Keratinocyte (primary cell): ENCODE measurements at regions not wholly inside any gene's neighbourhood (a gene's known extent, or its start where the extent isn't known, plus 50 kb on each side); places are given as distances from the start of the nearest gene placed in this dataset.

Experiments
- DNase-seq: peaks from one replicate; pipeline ENCODE4 v3.0.0-alpha.2; 2011; ENCODE audit warnings: low read depth, missing footprints, low spot score
- FAIRE-seq: peaks from 2 replicates; lab custom pipeline; 2011; peaks lifted over from hg19 to GRCh38; lab: Jason Lieb, UNC
- H2AFZ ChIP-seq: 2 replicates; pipeline ENCODE4 v1.6.0; 2012; ENCODE audit warnings: low read length, control low read depth, inconsistent platforms; ENCODE audit not compliant: control insufficient read depth
- H3K27ac ChIP-seq: 2 replicates; pipeline ENCODE4 v1.5.1; 2011; ENCODE audit warnings: low read length; ENCODE audit not compliant: control insufficient read depth, insufficient read depth
- H3K27me3 ChIP-seq: 3 replicates; pipeline ENCODE4 v1.6.0; 2011; ENCODE audit warnings: low read length; ENCODE audit not compliant: control insufficient read depth, insufficient read depth; ENCODE audit errors: extremely low read depth
- H3K36me3 ChIP-seq, 2 experiments: 2 replicates in 1 of 2; 3 replicates in 1 of 2; pipeline ENCODE4 v1.5.1; 2011; ENCODE audit warnings: low read length in 2 of 2, mild to moderate bottlenecking in 1 of 2; ENCODE audit not compliant: control insufficient read depth in 2 of 2, insufficient read depth in 2 of 2; ENCODE audit errors: extremely low read depth in 1 of 2
- H3K4me1 ChIP-seq: 3 replicates; pipeline ENCODE4 v1.5.1; 2011; ENCODE audit warnings: low read length; ENCODE audit not compliant: control insufficient read depth, insufficient read depth; ENCODE audit errors: extremely low read depth
- H3K4me2 ChIP-seq: 3 replicates; pipeline ENCODE4 v1.6.0; 2011; ENCODE audit warnings: low read depth, low read length; ENCODE audit not compliant: control insufficient read depth, insufficient read depth; ENCODE audit errors: extremely low read depth
- H3K4me3 ChIP-seq, 3 experiments: fragments of 200-600 bp in 1 of 3; sonication (generic) in 1 of 3; 2 replicates in 2 of 3; 3 replicates in 1 of 3; pipeline ENCODE4 v1.5.1; 2011 to 2016; ENCODE audit warnings: low read length in 3 of 3, mild to moderate bottlenecking in 3 of 3, control low read depth in 2 of 3, inconsistent platforms in 1 of 3, low read depth in 1 of 3, mixed read lengths in 1 of 3, mixed run types in 1 of 3, moderate library complexity in 1 of 3; ENCODE audit not compliant: control insufficient read depth in 2 of 3, insufficient read depth in 2 of 3; ENCODE audit errors: extremely low read depth in 1 of 3
- H3K79me2 ChIP-seq: 2 replicates; pipeline ENCODE4 v1.6.0; 2012; ENCODE audit warnings: low read length; ENCODE audit not compliant: control insufficient read depth, insufficient read depth
- H3K9ac ChIP-seq: 3 replicates; pipeline ENCODE4 v1.6.0; 2011; ENCODE audit warnings: low read length; ENCODE audit not compliant: control insufficient read depth, insufficient read depth; ENCODE audit errors: extremely low read depth
- H3K9me1 ChIP-seq: 3 replicates; pipeline ENCODE4 v1.6.0; 2011; ENCODE audit warnings: low read length; ENCODE audit not compliant: control insufficient read depth, insufficient read depth; ENCODE audit errors: extremely low read depth
- H3K9me3 ChIP-seq: 2 replicates; pipeline ENCODE4 v1.5.1; 2012; ENCODE audit warnings: low read depth, low read length; ENCODE audit not compliant: control insufficient read depth
- H4K20me1 ChIP-seq: 3 replicates; pipeline ENCODE4 v1.6.0; 2011; ENCODE audit warnings: low read length; ENCODE audit not compliant: control insufficient read depth, insufficient read depth; ENCODE audit errors: extremely low read depth
- CTCF ChIP-seq, 3 experiments: IDR thresholded peaks in 1 of 3; conservative IDR thresholded peaks in 1 of 3; optimal IDR thresholded peaks in 1 of 3; 2 replicates in 2 of 3; 3 replicates in 1 of 3; pipeline versions ENCODE3 to v1.5.1; 2011; ENCODE audit warnings: low read length in 3 of 3, mild to moderate bottlenecking in 3 of 3, moderate library complexity in 2 of 3, control low read depth in 1 of 3, inconsistent platforms in 1 of 3; ENCODE audit not compliant: insufficient read depth in 2 of 3; ENCODE audit errors: extremely low read depth in 1 of 3
- EZH2 ChIP-seq: IDR thresholded peaks from one replicate; pipeline ENCODE4 v1.6.1; 2012; ENCODE audit warnings: inconsistent platforms, mild to moderate bottlenecking, low read length, moderate library complexity
- dilution Hi-C: fragments of 300-500 bp; cut with MboI; formaldehyde crosslinking; loops from one replicate; pipeline ENCODE4 v1.7.0; 2020; ENCODE audit warnings: low sequenced_read_pairs; ENCODE audit not compliant: extremely low pct_ligation_motif_present

- no peak for TF ChIP-seq CTCF (optimal IDR thresholded peaks at IDR 0.05 in 1 of 3, IDR thresholded peaks at IDR 0.05 in 1 of 3, conservative IDR thresholded peaks at IDR 0.05 in 1 of 3; ENCODE audit: extremely low read depth in 1 of 3, insufficient read depth in 2 of 3, low read length in 3 of 3)
- TF ChIP-seq EZH2: no peak
- H3K9ac ChIP-seq: no peak overlapping the region
- peaks cover 37% of the 10 kb centered on the region for H3K27me3 ChIP-seq
- peaks cover 1% of the 10 kb centered on the region for H3K9me3 ChIP-seq
- FAIRE-seq (no peak), DNase-seq (no peak)
- no peak overlapping the region for H3K27ac ChIP-seq
- no peak overlapping the region for H2AFZ ChIP-seq
- no peaks in the 10 kb centered on the region for H3K4me1 ChIP-seq
- no peaks in the 10 kb centered on the region for H4K20me1 ChIP-seq
- no peaks in the 10 kb centered on the region for H3K36me3 ChIP-seq
- H3K9me1 ChIP-seq: no peaks in the 10 kb centered on the region
- H3K4me2 ChIP-seq: no peak overlapping the region
- dilution Hi-C loops: no loop called here
- no peaks in the 10 kb centered on the region for H3K79me2 ChIP-seq
- H3K4me3 ChIP-seq: no peak overlapping the region
Measured at GRCh38 chr11:70712471-70712870, 314.1 kb downstream of the CTTN start.

GRCh38 chr11:70713086-70713835 is 314.9 kb downstream of the CTTN start:
- Histone ChIP-seq H3K79me2 (no peaks in the 10 kb centered on the region), H3K27me3 (peaks cover 37% of the 10 kb centered on the region), H3K27ac (no peak overlapping the region), H3K4me1 (no peaks in the 10 kb centered on the region), H2AFZ (no peak overlapping the region), H3K9me3 (peaks cover 1% of the 10 kb centered on the region), H3K9ac (no peak overlapping the region), H3K4me3 (no peak overlapping the region), H4K20me1 (no peaks in the 10 kb centered on the region), H3K4me2 (no peak overlapping the region), H3K36me3 (no peaks in the 10 kb centered on the region), H3K9me1 (no peaks in the 10 kb centered on the region)
- DNase-seq (no peak), FAIRE-seq (no peak)
- dilution Hi-C loops: no loop called here
- no peak for TF ChIP-seq CTCF (optimal IDR thresholded peaks at IDR 0.05 in 1 of 3, IDR thresholded peaks at IDR 0.05 in 1 of 3, conservative IDR thresholded peaks at IDR 0.05 in 1 of 3; ENCODE audit: extremely low read depth in 1 of 3, insufficient read depth in 2 of 3, low read length in 3 of 3)
- no peak for TF ChIP-seq EZH2
